Activated T-cell treated with anti-CD3 and anti-CD28 coated beads, Interleukin-2, amount 50 U/mL, for 4 hours (primary cell): ENCODE measurements at regions not wholly inside any gene's neighbourhood (a gene's known extent, or its start where the extent isn't known, plus 50 kb on each side); places are given as distances from the start of the nearest gene placed in this dataset.

ENCODE experiments used
- ATAC-seq, 2 donors: fragments of 200-7000 bp; cut with Tn5 transposase; one replicate each; pipeline ENCODE4 v1.10.0; 2021
- DNase-seq: peaks from one replicate; pipeline ENCODE4 v3.0.0-alpha.2; 2020
- H3K27me3 Mint-ChIP-seq: one replicate; pipeline ENCODE4 v1.8.0; 2021; ENCODE audit warnings: low read depth, mixed read lengths
- H3K36me3 Mint-ChIP-seq: one replicate; pipeline ENCODE4 v1.8.0; 2022; ENCODE audit warnings: mixed read lengths; ENCODE audit not compliant: insufficient read depth
- H3K4me1 Mint-ChIP-seq: one replicate; pipeline ENCODE4 v1.8.0; 2021; ENCODE audit warnings: low read depth, mixed read lengths
- H3K4me3 Mint-ChIP-seq: one replicate; pipeline ENCODE4 v1.8.0; 2021; ENCODE audit warnings: mild to moderate bottlenecking, moderate library complexity, mixed read lengths
- H3K9me3 Mint-ChIP-seq: one replicate; pipeline ENCODE4 v1.8.0; 2021; ENCODE audit warnings: mixed read lengths

GRCh38 chr11:116189408-116190170 lies 583.2 kb downstream of the BUD13 start:
- no peak for DNase-seq
- no peak for ATAC-seq
- Mint-ChIP-seq H3K4me1 (no peaks in the 10 kb centered on the region), H3K36me3 (no peaks in the 10 kb centered on the region), H3K27me3 (peaks cover 36% of the 10 kb centered on the region), H3K4me3 (no peak overlapping the region), H3K9me3 (no peaks in the 10 kb centered on the region)

- Mint-ChIP-seq H3K4me3 (no peak overlapping the region), H3K36me3 (no peaks in the 10 kb centered on the region), H3K4me1 (no peaks in the 10 kb centered on the region), H3K27me3 (peaks cover 25% of the 10 kb centered on the region), H3K9me3 (no peaks in the 10 kb centered on the region)
- DNase-seq = no peak
- ATAC-seq = no peak
These were observed 584.4 kb downstream of the BUD13 start for GRCh38 chr11:116188350-116188749.

- Mint-ChIP-seq H3K27me3 (peaks cover 17% of the 10 kb centered on the region), H3K36me3 (no peaks in the 10 kb centered on the region), H3K4me1 (no peaks in the 10 kb centered on the region), H3K9me3 (no peaks in the 10 kb centered on the region), H3K4me3 (no peak overlapping the region)
- DNase-seq = no peak
- ATAC-seq = no peak
These were observed 585.8 kb downstream of the BUD13 start for GRCh38 chr11:116187026-116187425.

- Mint-ChIP-seq H3K4me3 (no peak overlapping the region), H3K36me3 (no peaks in the 10 kb centered on the region), H3K4me1 (no peaks in the 10 kb centered on the region), H3K27me3 (peaks cover 9% of the 10 kb centered on the region), H3K9me3 (no peaks in the 10 kb centered on the region)
- ATAC-seq = no peak
- DNase-seq = no peak
These were observed 587.2 kb downstream of the BUD13 start for GRCh38 chr11:116185551-116185950.

GRCh38 chr11:116184763-116185162 lies 588.0 kb downstream of the BUD13 start:
- H3K27me3 Mint-ChIP-seq = peaks cover 6% of the 10 kb centered on the region
- H3K4me3 Mint-ChIP-seq = no peak overlapping the region
- ATAC-seq = no peak
- H3K9me3 Mint-ChIP-seq = no peaks in the 10 kb centered on the region
- H3K36me3 Mint-ChIP-seq = no peaks in the 10 kb centered on the region
- no peak for DNase-seq
- no peaks in the 10 kb centered on the region for H3K4me1 Mint-ChIP-seq

- peaks cover 2% of the 10 kb centered on the region for H3K27me3 Mint-ChIP-seq
- H3K4me3 Mint-ChIP-seq = no peak overlapping the region
- no peaks in the 10 kb centered on the region for H3K4me1 Mint-ChIP-seq
- no peak for ATAC-seq
- no peaks in the 10 kb centered on the region for H3K9me3 Mint-ChIP-seq
- no peaks in the 10 kb centered on the region for H3K36me3 Mint-ChIP-seq
- no peak for DNase-seq
These were observed 590.3 kb downstream of the BUD13 start for GRCh38 chr11:116182356-116182966.

- ATAC-seq (no peak), DNase-seq (no peak)
- H3K36me3 Mint-ChIP-seq = no peaks in the 10 kb centered on the region
- H3K9me3 Mint-ChIP-seq = no peaks in the 10 kb centered on the region
- H3K4me3 Mint-ChIP-seq = no peak overlapping the region
- H3K4me1 Mint-ChIP-seq = no peaks in the 10 kb centered on the region
- peaks cover 2% of the 10 kb centered on the region for H3K27me3 Mint-ChIP-seq
These were observed 591.8 kb downstream of the BUD13 start for GRCh38 chr11:116180806-116181600.

- no peaks in the 10 kb centered on the region for H3K9me3 Mint-ChIP-seq
- H3K27me3 Mint-ChIP-seq = peaks cover 2% of the 10 kb centered on the region
- ATAC-seq (no peak), DNase-seq (no peak)
- H3K4me3 Mint-ChIP-seq = no peak overlapping the region
- H3K4me1 Mint-ChIP-seq = no peaks in the 10 kb centered on the region
- H3K36me3 Mint-ChIP-seq = no peaks in the 10 kb centered on the region
These were observed 593.4 kb downstream of the BUD13 start for GRCh38 chr11:116179401-116179800.

- Mint-ChIP-seq H3K4me1 (no peaks in the 10 kb centered on the region), H3K27me3 (peaks cover 4% of the 10 kb centered on the region), H3K9me3 (no peaks in the 10 kb centered on the region), H3K36me3 (no peaks in the 10 kb centered on the region), H3K4me3 (no peak overlapping the region)
- DNase-seq (no peak), ATAC-seq (no peak)
These were observed 595.1 kb downstream of the BUD13 start for GRCh38 chr11:116177521-116178210.

- Mint-ChIP-seq H3K4me1 (no peaks in the 10 kb centered on the region), H3K36me3 (no peaks in the 10 kb centered on the region), H3K9me3 (no peaks in the 10 kb centered on the region), H3K27me3 (peaks cover 4% of the 10 kb centered on the region), H3K4me3 (no peak overlapping the region)
- DNase-seq = no peak
- ATAC-seq = no peak
These were observed 596.2 kb downstream of the BUD13 start for GRCh38 chr11:116176484-116177005.

GRCh38 chr11:116175707-116176106 lies 597.1 kb downstream of the BUD13 start:
- Mint-ChIP-seq H3K4me1 (no peaks in the 10 kb centered on the region), H3K27me3 (peaks cover 2% of the 10 kb centered on the region), H3K9me3 (no peaks in the 10 kb centered on the region), H3K4me3 (no peak overlapping the region), H3K36me3 (no peaks in the 10 kb centered on the region)
- DNase-seq = no peak
- no peak for ATAC-seq

- Mint-ChIP-seq H3K9me3 (no peaks in the 10 kb centered on the region), H3K4me1 (no peaks in the 10 kb centered on the region), H3K4me3 (no peak overlapping the region), H3K36me3 (no peaks in the 10 kb centered on the region), H3K27me3 (peaks cover 2% of the 10 kb centered on the region)
- no peak for DNase-seq
- no peak for ATAC-seq
These were observed 598.6 kb downstream of the BUD13 start for GRCh38 chr11:116173941-116174911.

- no peak overlapping the region for H3K4me3 Mint-ChIP-seq
- no peaks in the 10 kb centered on the region for H3K4me1 Mint-ChIP-seq
- H3K27me3 Mint-ChIP-seq = peaks cover 2% of the 10 kb centered on the region
- H3K36me3 Mint-ChIP-seq = no peaks in the 10 kb centered on the region
- no peak for DNase-seq
- H3K9me3 Mint-ChIP-seq = no peaks in the 10 kb centered on the region
- ATAC-seq = no peak
These were observed 599.3 kb downstream of the BUD13 start for GRCh38 chr11:116173506-116173905.
